GM21423 (cell line): ENCODE measurements at regions not wholly inside any gene's neighbourhood (a gene's known extent, or its start where the extent isn't known, plus 50 kb on each side); places are given as distances from the start of the nearest gene placed in this dataset.
"Not testable (repeated sequence)": the region's sequence is repeated elsewhere in the genome, so short reads cannot be mapped to it uniquely, and the experiment has no call there.

Experiments
- ATAC-seq: cut with Tn5 transposase; IDR thresholded peaks from one replicate; pipeline ENCODE4 v1.9.1; 2021; ENCODE audit warnings: mild to moderate bottlenecking, moderate library complexity; ENCODE audit not compliant: unreplicated experiment

DNA sequence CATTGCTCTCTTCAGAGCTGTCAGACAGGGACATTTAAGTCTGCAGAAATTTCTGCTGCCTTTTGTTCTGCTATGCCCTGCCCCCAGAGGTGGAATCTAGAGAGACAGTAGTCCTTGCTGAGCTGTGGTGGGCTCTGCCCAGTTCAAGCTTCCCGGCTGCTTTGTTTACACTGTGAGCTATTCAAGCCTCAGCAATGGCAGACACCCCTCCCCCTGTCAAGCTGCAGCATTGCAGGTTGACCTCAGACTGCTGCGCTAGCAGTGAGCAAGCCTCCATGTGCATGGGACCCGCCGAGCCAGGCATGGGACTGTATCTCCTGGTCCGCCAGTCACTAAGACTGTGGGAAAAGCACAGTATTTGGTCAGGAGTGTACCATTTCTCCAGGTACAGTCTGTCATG, 53.6 kb upstream of the MAPK10 start:
- not testable (repeated sequence) for ATAC-seq

DNA sequence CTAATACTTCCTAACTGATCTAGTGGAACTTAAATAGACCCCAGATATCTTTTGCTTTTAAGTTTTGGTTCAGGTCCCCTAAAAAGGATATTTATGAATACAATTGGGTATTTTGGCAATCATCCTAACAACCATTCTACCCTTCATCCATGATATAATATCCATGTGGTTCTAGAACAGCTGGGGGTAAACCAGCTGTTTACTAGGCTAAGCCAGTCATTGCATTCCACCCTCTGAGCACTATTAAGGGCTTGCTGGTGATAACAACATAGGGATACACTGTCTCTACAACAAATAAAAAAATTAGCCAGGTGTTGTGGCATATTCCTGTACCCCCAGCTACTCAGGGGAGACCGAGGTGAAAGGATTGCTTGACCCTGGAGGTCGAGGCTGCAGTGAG, 54.8 kb upstream of the MAPK10 start:
- ATAC-seq: no peak

DNA sequence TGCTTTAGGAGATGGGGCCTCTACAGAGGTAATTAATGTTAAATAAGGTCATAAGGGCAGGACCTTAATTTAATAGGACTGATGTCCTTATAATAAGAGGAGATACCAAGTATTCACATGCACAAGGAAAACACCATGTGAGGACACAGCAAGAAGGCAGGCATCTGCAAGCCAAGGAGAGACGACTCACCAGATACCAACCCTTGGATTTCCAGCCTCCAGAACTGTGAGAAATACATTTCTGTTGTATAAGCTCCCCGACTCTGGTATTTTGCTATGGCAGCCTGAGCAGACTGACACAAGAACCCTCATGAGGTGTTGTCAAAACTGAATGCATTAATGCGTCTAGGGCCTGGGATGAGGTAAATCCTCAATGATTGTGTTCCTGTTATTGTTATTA, 56.2 kb upstream of the MAPK10 start:
- no peak for ATAC-seq

DNA sequence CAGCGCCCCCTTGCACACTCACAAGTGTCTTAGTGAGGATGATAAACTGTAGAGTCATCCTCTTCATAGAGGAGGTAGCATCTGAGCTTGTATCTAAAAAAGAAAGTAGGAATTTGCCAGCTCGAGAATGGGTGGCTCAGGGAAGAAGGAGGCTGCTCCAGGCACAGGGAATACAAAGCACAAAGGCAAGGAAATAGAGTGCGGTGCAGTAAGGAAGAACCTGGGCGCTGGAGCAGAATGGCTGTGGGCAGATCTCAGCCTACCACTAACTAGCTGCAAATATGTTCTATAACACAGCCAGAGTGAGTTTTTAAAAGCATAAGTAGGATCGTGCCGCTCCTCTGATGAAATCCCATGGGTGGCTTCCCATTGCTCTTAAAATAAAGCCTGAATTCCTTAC, 61.6 kb upstream of the MAPK10 start:
- ATAC-seq: no peak

DNA sequence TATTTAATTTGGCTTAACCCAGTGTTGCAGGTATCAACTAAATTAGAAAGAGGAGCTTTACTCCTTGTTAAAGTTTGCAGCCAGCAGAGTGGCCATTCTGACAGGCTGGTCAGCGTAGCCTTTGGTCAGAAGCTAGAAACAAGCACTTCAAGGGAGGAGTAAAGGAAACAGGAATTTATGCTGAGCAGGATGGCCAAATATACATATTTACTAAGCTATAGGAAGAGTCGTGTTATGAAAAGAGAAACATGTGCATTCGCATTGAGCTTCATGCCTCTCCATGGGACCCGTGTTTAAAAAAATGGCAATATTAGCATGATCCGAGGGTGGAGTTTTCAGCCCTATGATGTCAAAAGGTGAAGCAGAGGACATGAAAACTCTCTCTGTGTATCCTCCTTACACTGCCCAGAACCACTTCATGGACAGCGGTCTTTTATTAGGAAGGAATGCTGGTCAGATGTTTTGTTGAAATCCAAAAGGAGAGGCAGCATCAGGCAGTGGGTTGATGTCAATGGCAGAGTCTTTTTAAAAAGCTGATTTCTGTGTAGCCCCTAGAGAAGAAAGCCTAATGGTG, 71.8 kb upstream of the MAPK10 start:
- no peak for ATAC-seq

DNA sequence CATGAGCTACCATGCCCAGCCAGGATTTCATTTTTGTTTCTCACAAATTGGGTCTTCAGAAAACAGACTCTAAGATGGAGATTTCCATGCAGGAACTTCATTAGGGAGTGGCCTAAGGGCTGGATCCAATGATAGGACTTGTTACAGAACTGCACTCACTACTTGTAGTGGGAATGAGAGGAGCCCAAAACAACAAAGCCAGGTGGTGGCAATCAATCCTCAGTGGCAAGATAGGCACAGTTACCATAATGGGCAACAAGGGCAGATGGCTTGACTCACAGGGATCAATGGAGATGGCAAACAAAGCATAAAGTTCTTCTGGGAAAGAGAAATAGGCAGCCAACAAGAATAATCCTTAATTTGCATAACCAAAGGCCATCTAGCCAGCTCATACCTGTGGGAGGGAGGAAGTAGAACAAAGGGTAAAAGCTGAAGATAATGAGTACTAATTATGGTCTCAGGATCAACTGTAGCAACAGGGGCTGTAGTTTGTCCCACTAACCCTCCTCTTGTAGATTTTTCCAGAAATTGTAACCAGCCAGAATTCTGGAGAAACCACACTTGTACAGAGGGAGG, 72.8 kb upstream of the MAPK10 start:
- ATAC-seq: no peak

DNA sequence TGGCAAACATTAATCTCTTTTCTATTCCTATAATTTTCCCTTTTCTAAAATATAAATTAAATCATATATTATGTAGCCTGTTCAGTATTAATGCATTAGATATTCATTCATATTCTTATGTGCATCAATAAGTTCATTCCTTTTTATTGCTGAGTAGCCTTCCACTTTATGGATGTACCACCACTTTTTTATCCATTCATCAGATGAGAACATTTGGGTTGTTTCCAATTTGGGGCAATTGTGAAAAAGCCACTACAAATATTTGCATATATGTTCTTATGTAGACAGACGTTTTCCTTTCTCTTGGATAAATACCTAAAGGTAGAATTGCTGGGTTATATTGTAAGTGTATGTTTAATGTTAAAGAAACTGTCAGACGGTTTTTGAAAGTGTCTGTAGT, 79.4 kb upstream of the MAPK10 start:
- no peak for ATAC-seq

DNA sequence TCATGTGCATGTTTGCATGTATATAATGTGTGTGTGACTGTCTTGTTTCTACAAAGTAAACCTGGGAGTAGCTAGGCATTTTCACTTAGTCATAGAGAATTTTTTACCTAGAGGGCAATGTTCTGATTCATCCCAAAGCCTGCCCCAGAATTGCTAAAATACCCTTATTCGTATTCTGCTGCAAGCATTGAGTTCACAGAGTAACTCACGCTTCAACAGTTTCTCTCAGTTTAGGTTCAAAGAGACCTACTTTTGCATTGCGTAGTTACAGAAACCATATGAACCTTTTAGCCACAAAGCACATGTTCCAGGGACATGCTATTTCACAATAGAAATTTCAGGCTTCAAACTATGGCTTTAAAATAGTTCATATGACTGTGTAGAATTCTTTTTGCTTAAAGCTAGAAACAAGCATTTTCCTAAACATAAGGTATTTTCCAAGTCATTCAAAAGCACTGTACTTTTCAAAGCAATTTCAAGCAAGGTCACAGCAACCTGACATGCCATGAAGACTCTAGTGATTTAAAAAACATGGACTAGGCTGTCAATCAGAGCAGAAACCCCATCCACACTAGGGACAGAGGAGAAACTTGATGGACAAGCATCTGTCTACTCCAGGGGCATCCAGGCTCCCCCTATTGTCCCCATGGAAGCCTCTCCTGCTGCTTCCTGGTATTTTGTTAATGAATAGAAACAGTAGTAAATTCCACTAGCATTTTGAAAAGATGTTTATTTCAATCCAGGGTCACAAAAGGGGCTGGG, 81.5 kb upstream of the MAPK10 start:
- no peak for ATAC-seq

DNA sequence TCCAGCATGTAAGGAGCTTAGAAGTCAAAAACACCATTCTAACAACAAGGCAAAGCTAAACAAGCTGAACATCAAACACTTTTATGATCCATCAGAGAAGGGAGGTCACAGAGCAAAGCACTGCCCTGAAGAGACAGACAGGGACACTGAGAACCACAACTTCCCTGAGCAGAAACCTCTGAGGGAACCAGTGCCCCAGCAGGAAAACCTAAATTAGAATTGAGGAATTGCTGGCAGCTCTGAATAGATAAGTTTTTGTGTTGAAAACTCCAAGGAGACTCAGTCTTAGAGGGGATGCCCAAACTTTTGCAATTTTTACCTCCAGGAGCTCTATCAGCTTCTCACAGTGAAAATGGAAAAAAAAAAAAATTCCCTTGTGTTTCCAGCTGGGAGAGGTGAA, 83.0 kb upstream of the MAPK10 start:
- ATAC-seq: no peak

DNA sequence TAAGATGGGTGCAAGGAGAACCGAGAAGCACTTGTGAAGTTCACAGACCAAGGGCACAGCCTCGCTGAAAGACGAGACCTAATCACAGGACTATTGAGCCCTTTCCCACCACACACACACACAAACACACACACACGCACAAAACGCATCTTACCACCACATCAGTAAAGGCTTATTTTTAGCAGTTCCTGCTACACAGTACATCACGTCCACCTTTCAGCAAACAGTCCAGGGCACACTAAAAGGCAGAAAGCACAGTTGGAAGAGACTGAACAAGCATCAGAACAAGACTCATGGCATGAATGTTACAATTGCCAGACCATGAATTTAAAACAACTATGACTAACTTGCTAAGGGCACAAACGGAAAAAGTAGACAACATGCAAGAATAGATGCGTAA, 83.6 kb upstream of the MAPK10 start:
- ATAC-seq: no peak

DNA sequence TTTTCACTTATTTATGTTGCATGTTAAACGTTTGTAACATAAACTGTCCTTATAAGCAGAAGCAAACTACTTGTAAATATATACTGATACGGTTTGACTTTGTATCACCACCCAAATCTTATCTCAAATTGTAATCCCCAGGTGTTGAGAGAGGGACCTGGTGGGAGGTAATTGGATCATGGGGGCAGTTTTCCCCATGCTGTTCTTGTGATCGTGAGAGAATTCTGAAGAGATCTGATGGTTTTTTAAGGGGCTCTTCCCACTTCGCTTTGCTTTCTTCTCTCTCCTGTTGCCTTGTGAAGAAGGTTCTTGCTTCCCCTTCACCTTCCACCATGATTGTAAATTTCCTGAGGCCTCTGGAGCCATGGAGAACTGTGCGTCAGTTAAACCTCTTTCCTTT, 87.1 kb upstream of the MAPK10 start:
- ATAC-seq: no peak

DNA sequence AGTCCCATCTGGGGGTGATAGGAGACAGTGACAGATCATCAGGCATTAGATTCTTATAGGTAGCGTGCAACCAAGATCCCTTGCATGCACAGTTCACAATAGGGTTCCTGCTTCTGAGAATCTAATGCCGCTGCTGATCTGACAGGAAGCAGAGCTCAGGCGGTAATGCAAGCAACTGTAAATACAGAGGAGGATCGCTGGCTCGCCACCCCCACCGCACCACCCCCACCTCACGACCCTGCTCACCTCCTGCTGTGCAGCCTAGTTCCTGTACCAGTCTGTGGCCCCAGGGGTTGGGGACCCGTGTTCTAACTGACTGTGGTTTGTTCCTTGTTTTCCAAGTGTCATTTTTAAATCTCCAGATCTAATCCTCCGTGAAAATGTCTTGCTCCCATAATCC, 89.0 kb upstream of the MAPK10 start:
- ATAC-seq: no peak

DNA sequence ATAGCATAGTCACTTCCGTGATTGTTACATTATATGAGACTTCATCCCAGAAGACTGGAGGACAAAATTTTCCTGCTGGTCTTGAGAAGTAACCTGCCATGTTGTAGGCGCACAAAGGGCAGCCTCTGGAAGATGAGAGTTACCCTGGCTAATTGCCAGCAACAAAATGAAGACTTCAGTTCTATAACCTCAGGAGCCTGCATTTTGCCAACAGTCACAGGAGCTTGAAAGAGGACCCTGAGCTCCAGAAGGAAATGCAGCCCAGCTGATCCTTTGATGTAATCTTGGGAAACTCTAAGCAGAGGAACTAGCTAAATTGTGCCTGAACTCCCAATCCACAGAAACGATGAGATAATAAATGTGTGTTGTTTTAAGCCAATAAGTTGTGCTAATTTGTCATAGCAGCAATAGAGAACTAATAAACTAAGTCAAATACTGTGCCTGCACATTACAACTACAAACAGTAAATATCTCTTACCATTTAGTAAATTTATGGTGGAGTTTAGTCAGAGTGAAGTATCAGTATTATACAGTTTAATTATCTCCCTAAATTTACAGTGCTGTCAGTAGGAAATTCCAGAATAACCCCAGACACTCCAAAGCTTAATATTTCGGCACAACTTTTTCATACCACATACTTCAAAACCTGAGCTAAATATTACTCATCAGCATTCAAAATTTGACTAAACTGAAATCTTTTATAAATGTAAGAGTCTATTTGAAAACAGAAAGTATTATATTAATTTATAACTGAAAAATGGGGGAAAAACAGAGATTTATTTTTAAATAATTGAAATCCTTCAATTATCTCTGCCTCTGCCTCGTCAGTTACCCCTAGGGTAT, 90.1 kb upstream of the MAPK10 start:
- no peak for ATAC-seq

DNA sequence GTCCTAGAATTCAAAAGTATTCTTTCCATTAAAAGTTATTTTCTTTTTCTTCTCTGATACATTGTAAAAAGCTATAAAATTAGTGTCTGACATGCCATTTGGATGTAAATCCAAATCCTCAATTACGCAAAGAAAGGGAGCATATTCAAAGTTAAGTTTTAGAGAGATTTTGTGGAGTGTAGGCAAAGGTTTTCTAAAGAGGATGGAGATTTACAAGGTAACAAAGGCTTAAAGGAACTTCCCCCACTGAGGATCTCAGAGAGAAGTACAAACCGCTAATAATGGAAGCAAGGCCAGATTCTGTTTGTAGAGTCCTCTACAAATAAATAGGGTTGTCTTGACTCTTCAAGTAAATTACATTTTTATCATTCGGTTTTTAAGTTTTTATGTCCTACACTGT, 91.0 kb upstream of the MAPK10 start:
- ATAC-seq: no peak

DNA sequence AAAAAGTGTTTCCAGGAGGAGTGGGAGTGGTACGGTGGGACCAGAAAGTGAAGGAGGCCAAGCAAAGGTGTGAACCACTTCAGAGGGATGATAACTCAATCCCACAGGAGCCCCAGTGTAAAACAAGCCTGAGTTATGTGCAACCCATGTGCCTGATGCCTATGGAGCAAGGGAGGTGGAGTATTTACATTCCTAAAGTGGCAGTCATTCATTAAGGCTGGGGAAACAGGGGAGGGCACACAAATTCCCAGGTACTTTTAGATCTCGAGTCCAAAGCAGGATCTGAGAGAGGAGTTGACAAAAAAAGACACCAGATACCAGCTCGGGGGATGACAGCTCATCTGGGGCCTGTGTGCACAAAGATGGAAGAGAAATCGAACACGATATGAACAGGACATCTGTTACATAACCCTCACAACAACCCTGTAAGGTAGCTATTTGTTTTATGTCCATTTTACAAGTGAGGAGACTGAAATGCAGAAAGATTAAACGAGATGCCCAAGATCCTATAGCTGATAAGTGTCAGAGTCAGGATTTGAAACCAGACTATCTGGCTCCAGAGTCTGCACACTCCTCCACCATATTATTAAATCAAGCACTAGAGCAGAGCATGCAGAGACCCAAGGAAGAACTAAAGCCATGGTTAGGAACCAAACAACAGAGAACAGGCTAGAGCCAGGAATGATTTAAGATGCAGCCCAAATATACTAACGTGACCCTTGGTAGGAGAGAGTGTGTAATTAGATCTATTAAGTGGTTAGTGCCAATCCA, 91.9 kb upstream of the MAPK10 start:
- ATAC-seq: no peak

DNA sequence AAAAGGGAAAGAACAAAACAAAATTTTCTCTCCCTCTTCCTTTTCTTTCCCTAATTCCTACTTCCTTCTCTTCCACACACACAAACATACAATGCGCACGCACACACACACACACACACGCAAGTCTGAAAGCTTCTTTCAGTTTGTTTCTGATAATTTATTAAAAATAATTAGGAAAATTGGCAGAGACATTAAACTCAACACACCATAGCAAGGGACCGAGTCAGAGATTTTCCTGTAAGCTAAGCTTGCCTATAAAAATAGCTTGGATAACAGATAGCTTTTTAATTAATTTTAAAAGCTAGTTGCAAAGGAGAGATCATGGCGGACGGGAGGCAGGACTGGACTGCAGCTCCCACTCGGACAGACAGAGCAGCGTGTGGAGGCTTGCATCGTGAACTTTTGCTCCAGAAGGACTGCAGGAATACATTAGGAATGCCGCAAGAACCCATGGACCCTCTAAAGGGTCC, 92.6 kb upstream of the MAPK10 start:
- ATAC-seq: no peak

DNA sequence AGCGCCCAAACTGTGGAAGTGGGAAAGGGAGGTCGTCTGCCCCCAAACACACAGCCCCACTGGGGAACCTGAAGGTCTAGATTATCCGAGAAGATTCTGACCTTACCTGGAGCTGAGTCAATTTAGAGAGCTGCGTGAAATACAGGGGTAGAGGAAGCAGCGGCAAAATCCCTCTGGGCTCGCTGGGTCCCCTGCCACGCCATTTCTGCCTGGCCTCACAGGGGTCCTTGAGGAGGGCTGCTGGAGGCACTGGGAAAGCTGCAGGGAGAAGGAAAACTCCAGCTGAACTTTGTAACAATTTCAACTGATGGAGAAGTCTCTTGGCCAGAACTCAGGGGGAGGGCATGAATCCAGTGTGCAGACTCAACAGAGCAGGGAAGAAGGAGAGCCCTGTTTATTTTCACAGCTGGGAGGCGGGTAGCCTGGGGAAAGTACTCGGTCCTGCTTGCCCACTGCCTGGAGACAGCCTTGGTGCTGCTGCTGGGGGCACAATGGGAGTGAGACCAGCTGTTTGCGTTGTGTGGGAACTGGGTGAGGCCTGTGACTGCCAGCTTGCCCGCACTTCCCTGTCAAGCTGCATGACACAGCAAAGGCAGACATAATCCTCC, 93.2 kb upstream of the MAPK10 start:
- ATAC-seq: no peak

DNA sequence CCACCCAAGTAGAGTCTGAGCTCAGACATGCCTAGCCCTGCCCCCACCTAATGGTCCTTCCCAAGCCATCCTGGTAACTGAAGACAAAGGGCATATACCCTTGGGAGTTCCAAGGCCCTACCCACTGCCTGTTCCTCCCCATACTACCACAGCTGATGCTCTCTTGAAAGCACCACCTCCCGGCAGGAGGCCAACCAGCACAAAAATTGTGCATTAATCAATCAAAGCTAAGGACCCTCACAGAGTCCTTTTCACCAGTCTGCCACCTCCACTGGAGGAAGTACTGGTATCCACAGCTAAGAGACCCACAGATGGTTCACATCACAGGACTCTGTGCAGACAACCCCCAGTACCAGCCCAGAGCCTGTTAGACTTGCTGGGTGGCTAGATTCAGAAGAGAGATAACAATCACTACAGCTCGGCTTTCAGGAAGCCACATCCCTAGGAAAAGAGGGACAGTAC, 93.8 kb upstream of the MAPK10 start:
- ATAC-seq: not testable (repeated sequence)

DNA sequence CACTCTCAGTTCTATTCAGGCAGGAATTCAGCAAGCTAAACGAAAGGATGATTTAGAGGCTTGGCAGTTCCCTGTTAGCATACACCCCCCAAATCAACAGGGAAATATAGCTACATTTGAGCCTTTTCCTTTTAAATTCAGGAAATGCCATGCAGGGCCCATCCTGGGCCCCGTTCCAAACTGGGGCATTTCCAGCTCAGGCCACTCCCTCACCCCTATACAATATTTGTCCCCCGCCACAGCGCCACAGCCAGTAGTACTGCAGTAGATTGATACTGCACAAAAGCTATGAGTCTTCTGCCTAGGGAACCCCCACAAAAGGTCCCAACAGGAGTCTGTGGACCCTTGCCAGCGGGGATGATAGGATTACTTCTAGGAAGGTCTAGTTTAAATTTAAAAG, 102.0 kb upstream of the MAPK10 start:
- no peak for ATAC-seq

DNA sequence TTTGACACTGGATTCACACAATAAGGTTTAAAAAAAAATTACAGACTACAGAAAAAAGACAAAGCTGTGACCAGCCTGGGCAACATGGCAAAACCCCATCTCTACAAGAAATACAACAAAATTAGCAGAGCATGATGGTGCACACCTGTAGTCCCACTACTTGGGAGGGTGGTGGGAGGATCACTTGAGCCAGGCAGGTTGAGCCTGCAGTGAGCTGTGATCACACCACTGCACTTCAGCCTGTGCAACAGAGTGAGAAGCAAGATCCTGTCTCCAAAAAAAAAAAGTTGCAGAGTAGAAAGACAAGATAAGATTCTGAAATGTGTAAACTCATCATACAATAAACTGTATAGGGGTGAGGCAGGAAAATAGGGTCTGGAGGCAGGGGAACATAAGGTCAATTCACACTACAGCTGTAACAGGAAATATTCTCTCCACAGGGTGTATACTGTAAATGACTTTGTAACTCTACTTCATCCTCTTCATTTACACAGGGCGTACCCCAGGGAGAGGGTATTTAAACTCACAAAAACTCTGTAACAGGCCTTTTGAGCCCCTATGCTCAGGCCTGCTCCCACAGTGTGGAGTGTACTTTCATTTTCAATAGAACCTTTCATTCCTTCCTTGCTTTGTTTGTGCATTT, 112.6 kb upstream of the MAPK10 start:
- ATAC-seq: no peak
